ENCODE measurements at regions not wholly inside any gene's neighbourhood (a gene's known extent, or its start where the extent isn't known, plus 50 kb on each side); places are given as distances from the start of the nearest gene placed in this dataset.
A peak's percentile ranks its signal among the peaks of the same experiment; 100 is the strongest.

DNA sequence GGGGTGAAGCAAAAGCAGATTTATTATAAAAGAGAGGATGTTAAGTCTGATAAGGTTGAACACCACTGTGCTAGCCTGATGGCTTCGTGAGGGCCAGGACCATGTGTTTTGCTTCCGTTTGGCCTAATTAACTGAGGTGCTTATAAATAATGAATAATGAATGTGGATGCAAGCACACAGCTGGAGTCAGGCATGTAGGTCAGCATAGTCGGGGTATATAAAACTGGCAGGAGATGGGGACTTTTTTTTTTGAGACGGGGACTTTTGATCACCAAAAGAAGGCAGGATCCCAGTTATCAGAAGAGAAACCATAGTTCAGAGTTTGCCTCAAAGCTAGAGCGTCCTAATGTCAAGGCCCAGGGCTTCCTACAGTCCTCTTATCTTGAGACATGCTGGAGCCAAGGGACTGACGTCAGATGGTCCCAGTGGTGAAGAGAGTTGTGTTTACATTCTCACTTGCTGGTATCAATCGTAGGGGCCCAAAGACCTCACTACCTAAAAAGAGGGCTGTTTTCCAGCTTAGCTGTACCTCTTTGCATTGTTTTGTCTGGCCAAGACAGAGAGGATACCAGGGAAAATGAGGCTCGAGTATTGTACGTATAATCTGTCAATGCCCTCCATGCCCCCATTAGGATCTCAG is 50.4 kb downstream of the RTL9 start:
- no peak for DNase-seq (ENCODE audit: low read depth, low spot score)
- in situ Hi-C loops (cut with HindIII; ENCODE audit: low pct_unique_long_range_greater_than_20kb, low sequenced_read_pairs) = no loop called here

DNA sequence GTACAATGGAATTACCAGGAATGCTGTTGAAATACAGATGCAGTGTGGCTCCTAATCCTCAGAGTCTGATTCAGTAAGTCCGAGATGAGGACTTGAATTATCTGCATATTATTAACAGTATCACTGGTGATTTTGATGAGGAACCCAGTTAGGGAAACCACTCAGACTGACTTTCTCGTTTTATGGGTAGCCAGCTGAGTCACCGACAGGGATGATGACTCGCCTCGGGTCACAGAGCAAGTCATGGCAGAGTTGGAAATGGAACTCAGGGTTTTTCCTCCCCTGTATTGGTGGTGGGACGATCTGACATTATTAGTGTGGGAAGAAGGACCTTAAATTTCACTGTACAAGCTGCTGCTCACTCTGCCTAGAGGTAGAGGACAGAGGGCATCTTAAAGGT is 51.3 kb downstream of the RTL9 start:
- in situ Hi-C loops (cut with HindIII; ENCODE audit: low pct_unique_long_range_greater_than_20kb, low sequenced_read_pairs) = no loop called here
- no peak for DNase-seq (ENCODE audit: low read depth, low spot score)

DNA sequence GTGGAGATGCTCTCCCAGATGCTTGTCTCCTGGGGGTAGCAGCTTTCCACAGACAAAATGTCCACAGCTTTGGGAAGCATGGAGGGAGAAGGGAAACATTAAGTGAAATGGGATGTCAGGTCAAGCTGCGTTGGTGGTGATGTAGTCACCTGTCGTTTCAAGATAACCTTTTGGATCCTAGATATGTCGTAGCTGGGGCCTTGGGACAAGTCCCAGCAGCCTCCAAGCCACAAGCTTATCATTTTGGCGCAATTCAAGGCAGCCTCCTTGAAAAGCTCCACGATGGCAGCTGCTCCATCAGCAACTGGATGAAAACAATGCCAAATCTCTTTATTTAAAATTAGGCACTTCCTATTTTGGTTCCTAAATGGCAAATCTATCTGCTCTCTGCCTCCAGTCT is 52.0 kb downstream of the RTL9 start:
- in situ Hi-C loops (cut with HindIII; ENCODE audit: low pct_unique_long_range_greater_than_20kb, low sequenced_read_pairs) = no loop called here

GRCh38 chrX:110412971-110413726 is 54.5 kb downstream of the RTL9 start:
- peak; percentile 68 for DNase-seq (ENCODE audit: low read depth, low spot score)
- in situ Hi-C loops (cut with HindIII; ENCODE audit: low pct_unique_long_range_greater_than_20kb, low sequenced_read_pairs) = no loop called here

More for the DNA sequence above, 52.0 kb downstream of the RTL9 start:
- no peak for DNase-seq (ENCODE audit: low read depth, low spot score)

- DNase-seq (ENCODE audit: low read depth, low spot score) = no peak
- in situ Hi-C loops (cut with HindIII; ENCODE audit: low pct_unique_long_range_greater_than_20kb, low sequenced_read_pairs) = no loop called here
Observed at GRCh38 chrX:110413727-110414124, 55.1 kb downstream of the RTL9 start.

- in situ Hi-C loops (cut with HindIII; ENCODE audit: low pct_unique_long_range_greater_than_20kb, low sequenced_read_pairs) = no loop called here
- no peak for DNase-seq (ENCODE audit: low read depth, low spot score)
Observed at GRCh38 chrX:110414273-110414672, 55.6 kb downstream of the RTL9 start.

GRCh38 chrX:110414679-110415439 is 56.2 kb downstream of the RTL9 start:
- no peak for DNase-seq (ENCODE audit: low read depth, low spot score)
- in situ Hi-C loops (cut with HindIII; ENCODE audit: low pct_unique_long_range_greater_than_20kb, low sequenced_read_pairs) = no loop called here

DNA sequence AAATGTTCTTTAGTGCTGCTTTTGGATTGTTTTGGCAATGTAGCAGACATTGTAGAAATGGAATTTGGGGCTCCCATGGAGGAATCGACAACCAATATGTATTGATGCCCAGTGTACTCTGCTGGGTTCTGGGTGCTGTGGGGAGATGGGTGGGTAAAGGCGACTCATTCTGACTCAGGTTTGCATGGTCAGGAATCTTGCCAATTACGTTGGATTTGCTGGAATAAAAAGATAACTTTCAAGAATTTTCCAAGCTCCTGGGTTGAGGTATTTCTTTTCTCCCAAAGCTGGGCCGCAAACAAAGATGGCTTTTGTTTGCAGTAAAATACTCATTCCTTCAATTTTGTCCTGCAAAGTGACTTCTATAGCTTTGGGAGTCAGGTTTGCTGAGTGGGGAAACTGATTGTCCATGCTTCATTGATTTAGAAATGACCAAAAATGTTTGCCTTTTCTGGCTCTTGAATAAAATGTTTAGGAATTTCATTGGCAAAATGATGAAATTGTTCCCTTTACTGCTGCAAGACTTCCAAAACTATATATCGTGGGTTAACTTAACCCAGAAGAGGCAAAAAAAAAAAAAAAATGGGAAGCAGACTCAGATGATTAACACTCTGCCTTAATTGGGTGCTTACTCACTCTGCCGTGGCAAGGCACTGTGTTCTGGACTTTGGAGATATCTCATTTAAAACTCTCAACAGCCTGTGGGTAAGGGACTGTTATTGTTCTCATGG is 57.0 kb downstream of the RTL9 start:
- in situ Hi-C loops (cut with HindIII; ENCODE audit: low pct_unique_long_range_greater_than_20kb, low sequenced_read_pairs) = no loop called here
- no peak for DNase-seq (ENCODE audit: low read depth, low spot score)

- DNase-seq (ENCODE audit: low read depth, low spot score) = no peak
- in situ Hi-C loops (cut with HindIII; ENCODE audit: low pct_unique_long_range_greater_than_20kb, low sequenced_read_pairs) = no loop called here
Observed at GRCh38 chrX:110417128-110417527, 58.5 kb downstream of the RTL9 start.

GRCh38 chrX:110418316-110419235 is 59.9 kb downstream of the RTL9 start:
- in situ Hi-C loops (cut with HindIII; ENCODE audit: low pct_unique_long_range_greater_than_20kb, low sequenced_read_pairs) = no loop called here
- peak; percentile 72 for DNase-seq (ENCODE audit: low read depth, low spot score)

DNA sequence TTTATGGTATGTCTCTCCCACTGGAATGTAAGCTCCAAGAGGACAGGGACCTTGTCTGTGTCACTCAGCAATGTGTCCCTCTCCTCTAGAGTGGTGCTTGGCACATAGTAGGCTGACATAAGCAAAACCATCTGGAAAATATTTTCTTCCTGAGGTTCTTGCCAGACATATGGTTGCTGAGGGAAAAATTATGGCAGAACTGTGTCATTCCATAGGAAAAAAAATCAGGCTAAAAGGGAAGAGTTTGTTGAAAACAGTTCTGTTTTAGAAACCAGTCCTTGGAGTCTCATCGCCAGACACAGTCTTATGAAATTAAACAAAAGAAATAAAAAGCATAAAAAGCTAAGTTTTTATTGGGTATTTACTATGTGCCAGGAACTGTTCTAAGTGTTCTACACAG is 60.9 kb downstream of the RTL9 start:
- in situ Hi-C loops (cut with HindIII; ENCODE audit: low pct_unique_long_range_greater_than_20kb, low sequenced_read_pairs) = no loop called here
- DNase-seq (ENCODE audit: low read depth, low spot score) = no peak

DNA sequence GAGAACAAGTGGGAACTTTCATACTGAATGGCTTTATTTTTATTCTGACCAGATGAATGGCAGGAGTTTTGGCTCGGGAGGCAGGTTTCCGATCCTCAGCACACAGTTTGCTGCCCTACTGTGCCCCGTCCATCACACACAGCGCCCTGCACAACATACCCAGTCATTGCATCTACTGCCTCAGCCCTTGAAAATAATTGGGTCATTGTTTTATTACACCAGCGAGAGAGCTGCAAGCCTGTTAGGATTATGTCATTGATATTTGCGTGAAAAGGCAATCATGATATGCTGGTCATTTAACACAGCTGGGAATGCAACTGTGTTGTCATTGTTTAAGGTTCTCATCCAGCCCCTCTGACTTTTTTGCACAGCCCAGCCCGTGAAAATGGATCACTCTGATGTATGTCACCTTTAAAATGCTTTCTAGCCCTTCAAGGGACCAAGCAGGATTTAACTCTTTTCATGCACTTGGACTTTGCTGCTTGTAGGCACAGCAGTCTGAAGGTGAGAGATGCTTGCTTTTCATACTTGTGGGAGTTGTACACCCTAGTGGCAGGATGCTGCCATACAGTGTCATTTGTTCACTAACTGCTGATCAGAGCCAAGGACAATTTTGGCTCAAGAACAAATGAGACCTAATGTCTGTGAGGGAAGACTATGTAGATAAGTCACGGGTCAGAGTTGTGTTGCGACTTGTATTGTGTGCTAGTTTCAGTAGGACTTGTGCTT is 62.3 kb downstream of the RTL9 start:
- in situ Hi-C loops (cut with HindIII; ENCODE audit: low pct_unique_long_range_greater_than_20kb, low sequenced_read_pairs) = no loop called here
- DNase-seq (ENCODE audit: low read depth, low spot score) = peak; percentile 66

GRCh38 chrX:110421500-110422455 is 63.1 kb downstream of the RTL9 start:
- no peak for DNase-seq (ENCODE audit: low read depth, low spot score)
- in situ Hi-C loops (cut with HindIII; ENCODE audit: low pct_unique_long_range_greater_than_20kb, low sequenced_read_pairs) = no loop called here

GRCh38 chrX:110425222-110426154 is 66.8 kb downstream of the RTL9 start:
- in situ Hi-C loops (cut with HindIII; ENCODE audit: low pct_unique_long_range_greater_than_20kb, low sequenced_read_pairs) = no loop called here
- DNase-seq (ENCODE audit: low read depth, low spot score) = no peak

GRCh38 chrX:110426155-110426504 is 67.5 kb downstream of the RTL9 start:
- in situ Hi-C loops (cut with HindIII; ENCODE audit: low pct_unique_long_range_greater_than_20kb, low sequenced_read_pairs) = no loop called here
- no peak for DNase-seq (ENCODE audit: low read depth, low spot score)

Measured in SK-MEL-5 (cell line).